ENCODE measurements at regions not wholly inside any gene's neighbourhood (a gene's known extent, or its start where the extent isn't known, plus 50 kb on each side); places are given as distances from the start of the nearest gene placed in this dataset.

DNA sequence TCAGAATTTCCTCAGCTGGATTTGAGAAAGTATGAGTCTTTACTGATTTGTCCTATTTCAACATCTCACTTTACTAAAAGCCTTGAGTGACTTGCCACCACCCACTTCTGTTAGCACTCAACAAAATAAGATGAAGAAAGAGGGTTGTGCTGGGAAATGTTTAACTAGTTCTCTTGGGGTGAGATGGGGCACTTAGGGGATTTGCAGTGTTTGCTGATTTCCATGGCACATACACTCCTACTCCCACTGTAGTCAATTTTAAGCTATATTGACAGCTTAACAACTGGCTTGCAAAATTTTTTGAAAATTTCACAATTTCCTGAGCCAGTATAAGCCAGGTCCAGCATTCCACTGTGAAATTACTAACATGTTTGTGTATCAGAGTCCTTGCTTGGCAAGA, 463.1 kb upstream of the ARHGEF26 start:
- DNase-seq (ENCODE audit: low read depth), result no peak

DNA sequence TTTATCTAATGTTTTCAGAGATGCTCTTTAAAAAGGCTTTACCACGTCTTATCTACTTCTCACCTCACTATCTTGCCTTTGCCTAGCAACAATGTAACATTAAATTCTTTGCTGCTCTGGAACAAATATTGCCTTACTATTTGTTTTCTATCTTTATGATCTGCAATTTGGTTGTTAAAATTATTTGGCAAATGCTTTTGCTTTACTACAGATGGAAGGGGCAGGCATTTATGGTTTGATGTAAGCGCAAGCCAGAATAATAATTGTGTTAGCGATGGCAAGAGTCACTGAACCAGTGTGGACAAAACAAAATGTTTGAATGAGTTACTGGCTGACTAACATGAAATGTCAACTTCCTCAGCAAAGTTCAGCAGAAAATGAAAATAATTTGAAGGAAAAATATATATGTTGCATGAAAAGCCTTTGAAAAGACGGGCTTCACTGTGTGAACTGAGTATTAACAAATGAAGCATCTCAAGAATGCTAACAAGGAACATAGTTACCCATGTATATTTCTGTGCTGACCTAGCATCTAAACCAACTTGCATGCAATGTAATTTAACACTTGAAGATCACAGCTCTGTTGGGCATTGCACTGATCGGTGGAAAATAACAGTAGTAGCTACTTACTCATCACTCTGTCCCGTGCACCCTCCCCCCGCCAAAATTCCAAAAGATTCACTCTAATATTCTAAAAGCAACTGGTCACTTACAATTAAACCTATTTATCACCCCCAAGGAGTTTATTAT, 454.0 kb upstream of the ARHGEF26 start:
- no peak for DNase-seq (ENCODE audit: low read depth)

DNA sequence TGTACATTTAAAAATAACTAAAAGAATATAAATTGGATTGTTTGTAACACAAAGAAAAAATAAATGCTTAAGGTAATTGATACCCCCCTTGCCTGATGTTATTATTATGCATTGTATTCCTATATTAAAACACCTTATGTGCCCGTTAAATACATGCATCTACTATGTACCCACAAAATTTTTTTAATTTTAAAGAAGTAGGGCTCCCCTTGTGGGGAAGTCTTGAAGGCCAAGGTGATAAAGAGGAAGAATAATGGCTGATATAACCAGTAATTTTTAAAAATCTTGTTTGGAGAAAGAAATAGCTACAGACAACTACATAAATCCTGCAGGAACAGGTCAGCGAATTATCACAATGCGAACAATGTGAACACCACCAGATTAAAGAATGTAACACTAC, 451.7 kb upstream of the ARHGEF26 start:
- DNase-seq (ENCODE audit: low read depth), result no peak

DNA sequence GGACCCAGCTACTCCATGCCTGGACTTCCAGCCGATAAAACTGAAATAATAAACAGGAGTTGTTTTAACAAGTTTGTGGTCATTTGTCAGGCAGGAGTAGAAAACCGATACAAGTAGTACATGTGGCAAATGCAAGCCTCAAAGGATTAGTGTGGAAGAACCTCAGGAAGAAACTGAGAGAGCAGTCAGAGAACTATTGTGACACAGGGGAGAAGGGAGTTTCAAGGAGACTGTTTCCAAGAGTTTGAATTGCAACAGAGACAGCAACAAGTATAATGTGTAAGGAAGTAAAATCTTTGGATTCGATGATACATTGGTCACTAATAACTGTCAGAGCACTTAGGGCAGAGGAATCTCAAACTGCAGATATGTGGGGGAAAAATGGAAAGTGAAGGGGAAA, 450.6 kb upstream of the ARHGEF26 start:
- DNase-seq (ENCODE audit: low read depth), result no peak

DNA sequence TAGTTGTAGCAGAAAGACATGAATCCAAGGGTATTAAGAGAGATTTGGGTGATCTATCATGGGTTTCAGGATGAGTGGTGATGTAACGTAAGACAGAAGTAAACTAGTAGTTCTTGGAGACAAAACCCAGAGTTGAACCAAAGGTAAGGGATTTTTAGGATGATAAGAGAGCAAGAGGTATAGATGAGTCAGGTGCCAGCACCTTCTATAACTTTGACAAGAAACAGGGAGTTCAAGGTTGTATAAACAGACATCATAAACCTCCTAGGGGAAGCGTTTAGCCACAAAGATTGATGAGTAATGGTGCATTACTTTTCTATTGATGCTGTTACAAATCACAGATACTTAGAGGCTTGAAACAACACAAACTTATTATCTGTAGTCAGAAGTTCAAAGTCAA, 447.3 kb upstream of the ARHGEF26 start:
- DNase-seq (ENCODE audit: low read depth), result no peak

DNA sequence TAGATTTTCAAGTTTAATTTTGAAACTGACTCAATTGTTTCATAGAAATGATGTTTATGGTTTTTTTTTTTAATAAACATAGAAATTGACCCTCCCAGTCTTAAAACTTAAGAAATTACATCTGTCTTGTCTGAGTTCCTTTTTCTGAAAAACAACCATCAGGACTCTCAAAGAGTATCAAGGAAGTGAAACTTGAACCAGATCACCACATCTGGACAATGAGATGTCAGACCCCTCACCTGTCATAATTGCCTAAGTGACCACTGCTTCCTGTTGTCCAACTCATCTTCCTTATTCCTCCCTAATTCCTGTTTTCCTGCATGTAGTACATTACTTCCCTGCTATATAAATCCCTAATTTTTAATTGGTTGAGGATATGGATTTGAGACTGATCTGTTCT, 441.5 kb upstream of the ARHGEF26 start:
- no peak for DNase-seq (ENCODE audit: low read depth)

DNA sequence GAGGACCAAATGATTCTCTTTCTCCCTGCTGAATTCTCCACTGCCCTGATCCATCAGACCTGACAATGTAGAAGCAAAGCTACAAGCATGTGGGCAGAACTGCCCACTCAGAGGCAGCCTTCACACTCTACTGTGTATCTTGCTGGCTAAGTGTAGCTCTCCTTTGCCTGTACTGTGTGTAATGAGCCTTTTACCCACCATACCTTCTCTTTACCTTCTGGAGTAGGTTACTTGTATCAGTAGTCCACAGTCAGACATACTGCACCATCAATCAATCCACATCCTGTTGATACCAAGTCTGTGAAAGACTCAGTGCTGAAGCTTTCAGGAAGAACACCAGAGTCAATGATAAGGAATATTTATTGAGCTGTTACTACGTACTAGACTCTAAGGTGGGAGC, 440.7 kb upstream of the ARHGEF26 start:
- no peak for DNase-seq (ENCODE audit: low read depth)

DNA sequence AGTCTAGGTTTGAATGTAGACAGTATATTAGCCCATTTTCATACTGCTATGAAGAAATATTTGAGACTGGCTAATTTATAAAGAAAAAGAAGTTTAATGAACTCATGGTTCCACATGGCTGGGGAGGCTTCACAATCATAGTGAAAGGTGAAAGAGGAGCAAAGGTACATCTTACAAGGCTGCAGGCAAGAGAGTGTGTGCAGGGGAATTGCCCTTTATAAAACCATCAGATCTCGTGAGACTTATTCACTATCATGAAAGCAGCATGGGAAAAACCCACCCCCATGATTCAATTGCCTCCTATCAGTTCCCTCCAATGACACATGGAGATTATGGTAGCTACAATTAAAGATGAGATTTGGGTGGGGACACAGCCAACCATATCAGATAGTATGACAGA, 440.1 kb upstream of the ARHGEF26 start:
- no peak for DNase-seq (ENCODE audit: low read depth)

DNA sequence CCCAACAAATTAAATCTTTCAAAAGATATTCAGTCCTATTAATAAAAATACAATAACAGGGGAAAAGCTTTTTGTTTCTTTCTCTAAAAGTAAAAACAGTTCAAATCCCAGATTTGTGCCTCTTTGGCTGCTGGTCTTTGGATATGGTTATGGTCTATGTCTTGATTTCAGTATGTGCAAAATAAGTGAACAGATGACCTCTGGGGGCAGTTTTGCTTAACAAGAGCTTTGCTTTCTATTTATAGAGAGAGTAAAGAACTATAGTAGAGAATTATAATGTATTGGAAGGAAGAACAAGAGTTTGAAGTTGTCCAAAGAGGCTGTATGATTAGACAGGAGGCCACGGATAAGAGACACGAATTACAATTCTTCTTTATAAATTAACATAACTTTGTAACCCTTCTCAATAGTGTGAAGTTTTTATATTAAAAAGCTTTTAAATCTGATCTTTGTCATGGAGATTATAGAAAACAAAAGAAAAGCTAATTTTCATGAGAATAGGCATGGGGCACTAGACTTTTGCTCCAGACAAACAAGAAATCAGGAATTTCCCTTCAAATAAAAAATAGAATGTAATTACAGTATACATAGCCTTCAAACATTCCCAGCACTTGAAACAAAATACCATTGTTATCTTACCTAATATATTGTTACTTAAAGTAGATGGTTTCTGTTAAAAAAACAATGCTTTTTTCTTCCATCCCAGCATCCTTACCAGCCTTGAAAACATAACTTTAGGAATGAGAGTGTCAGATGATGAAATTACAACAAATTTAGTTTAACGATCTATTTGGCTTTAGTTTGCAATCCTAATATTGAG, 432.7 kb upstream of the ARHGEF26 start:
- no peak for DNase-seq (ENCODE audit: low read depth)

DNA sequence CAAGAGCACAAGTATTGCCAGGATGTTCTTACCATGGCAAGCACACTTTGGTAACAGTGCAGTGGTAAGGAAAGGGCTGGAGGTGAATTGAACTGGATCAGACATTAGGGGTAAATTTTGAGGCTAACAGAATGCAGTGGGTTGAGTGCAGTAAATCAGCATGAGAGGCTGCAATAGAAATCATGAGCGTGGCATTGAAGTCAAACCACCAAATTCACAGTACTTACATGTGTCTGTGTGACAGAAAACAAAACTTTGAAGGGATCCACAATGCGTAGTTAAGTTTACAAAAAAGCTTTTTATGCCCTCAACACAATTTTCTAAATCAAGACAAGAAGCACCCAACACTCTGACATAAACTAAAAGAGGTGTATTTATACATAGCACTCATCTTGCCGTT, 428.0 kb upstream of the ARHGEF26 start:
- DNase-seq (ENCODE audit: low read depth), result no peak

DNA sequence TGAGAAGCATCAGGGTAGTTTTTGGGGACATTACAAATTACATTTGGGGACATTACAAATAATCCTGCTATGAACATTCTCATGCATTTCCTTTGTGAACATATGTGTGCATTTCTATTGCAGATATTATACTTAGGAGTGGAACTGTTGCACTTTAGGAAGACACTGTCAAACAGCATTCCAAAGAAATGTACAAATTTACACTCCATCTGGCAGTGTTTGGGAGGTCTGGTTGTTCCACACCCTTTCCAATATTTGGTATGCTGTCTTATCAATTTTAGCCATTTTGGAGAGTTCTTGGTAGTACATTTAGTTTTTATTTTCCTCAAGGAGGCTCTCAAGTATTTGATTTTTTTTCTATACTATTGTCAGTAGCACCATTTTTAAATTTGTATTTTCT, 419.1 kb upstream of the ARHGEF26 start:
- DNase-seq (ENCODE audit: low read depth), result no peak

DNA sequence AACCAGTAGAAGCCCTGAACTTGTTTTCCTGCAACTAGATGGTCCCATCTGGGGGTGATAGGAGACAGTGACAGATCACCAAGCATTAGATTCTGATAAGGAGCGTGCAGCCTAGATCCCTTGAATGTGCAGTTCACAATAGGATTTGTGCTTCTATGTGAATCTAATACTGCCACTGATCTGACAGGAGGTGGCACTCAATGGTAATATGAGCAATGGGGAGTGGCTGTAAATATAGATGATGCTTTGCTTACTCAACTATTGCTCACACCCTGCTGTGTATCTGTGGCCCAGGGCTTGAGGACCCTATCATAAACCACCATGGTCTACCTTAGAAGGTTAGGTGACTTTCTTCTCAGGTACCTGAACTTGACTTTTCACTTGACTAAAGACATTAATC, 417.1 kb upstream of the ARHGEF26 start:
- DNase-seq (ENCODE audit: low read depth), result no peak

DNA sequence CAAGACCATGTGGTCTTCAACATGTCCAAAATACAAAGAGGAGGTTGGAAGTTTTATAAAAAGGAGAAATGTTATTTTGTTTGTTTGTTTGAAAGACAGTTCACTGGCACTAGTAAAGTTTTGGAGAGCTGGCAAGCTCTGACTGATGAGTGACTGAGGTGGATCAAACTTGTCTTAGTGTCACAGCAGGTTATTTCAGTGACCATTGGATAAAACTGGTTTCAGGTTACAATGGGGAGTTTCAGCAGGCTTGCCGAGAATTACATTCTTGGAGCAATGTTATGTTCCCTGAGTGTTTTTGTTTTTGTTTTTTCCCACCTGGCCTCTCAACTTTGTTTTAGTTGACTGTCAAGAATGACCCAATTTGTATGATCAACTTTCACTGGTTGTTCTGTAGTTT, 414.5 kb upstream of the ARHGEF26 start:
- no peak for DNase-seq (ENCODE audit: low read depth)

DNA sequence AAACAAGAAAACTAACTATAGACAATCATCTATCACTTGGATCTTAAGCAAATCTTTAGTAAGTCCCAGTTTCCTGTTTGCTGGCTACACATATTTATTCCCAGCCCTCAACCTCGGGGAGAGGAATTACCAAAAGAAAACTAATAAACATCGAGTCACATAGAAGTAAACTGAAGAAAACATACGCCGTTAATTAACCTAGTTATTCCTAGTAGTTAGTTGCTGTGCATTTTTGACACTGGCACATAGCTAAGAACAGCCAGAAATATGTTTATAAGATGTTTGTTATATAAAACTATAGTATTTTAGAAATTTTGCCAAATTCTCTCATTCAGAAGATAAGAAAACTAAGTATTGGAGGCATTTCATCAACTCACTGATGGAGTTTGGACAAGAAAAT, 407.2 kb upstream of the ARHGEF26 start:
- no peak for DNase-seq (ENCODE audit: low read depth)

DNA sequence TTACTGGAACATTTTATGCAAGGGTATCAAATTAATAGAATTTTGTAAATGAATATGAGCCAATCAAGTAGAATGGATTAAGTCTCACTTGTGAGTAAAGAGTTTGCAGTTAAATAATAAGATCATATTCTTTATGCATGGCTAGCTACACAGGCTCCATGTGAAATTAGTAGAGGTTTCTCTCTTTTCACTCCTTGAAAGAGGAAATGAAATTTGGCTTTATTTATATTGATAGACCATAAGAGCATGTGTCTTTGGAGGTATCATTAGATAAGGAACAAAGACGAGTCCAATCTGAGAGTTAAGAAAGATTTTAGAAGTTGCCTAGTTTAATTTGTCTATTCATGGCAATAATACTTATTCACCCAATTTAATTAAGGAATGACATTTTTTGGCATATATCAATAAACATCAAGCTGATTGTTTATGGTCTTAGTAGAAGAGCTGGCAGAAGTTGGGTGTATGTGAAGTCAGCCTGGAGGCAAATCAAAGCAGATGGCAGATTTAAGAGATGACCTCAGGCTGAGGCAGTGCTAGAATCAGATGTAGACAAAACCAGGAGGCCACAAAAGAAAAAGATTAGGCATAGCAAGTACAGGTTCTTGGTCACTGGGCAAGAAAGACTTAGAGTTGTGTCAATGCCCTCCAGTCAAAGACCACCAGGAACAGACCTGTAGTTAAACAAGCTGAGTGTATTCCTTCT, 406.5 kb upstream of the ARHGEF26 start:
- no peak for DNase-seq (ENCODE audit: low read depth)

DNA sequence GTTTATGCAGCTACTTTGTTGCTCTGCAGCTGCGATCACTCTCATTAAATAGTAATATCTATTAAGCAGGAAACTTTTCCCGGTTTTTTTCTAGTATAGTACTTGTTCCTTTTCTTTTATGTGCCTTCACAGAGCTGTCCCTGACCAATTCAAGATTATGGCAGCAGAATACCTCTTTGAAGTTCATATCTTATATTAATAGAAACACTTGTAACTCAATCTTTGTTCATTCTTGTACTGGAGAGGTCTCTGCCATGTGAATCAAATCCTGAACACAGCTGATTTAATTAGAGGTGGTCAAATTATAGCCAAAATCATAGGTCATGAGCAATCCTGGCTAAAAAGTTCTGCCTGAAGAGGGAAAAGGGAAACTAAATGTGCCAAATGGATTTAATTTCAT, 399.0 kb upstream of the ARHGEF26 start:
- DNase-seq (ENCODE audit: low read depth), result no peak

DNA sequence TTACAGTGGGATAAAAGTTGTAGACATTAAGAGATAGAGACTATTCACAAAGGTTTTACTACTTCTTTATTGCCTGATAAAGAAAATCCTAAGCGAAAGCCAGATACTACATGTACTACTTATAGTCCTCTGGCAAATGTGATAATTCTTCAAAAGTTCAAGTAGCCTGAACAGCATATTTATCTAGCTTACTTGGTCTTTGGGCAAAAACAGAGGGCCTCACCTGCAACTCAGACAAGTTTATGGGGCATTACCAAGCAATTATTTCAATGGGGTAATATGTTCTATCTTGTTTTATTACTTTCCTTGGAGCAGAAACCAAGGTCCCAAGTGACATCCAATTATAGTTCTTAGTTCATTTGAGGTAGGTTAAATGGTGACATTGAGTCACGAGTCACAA, 390.1 kb upstream of the ARHGEF26 start:
- DNase-seq (ENCODE audit: low read depth), result no peak

DNA sequence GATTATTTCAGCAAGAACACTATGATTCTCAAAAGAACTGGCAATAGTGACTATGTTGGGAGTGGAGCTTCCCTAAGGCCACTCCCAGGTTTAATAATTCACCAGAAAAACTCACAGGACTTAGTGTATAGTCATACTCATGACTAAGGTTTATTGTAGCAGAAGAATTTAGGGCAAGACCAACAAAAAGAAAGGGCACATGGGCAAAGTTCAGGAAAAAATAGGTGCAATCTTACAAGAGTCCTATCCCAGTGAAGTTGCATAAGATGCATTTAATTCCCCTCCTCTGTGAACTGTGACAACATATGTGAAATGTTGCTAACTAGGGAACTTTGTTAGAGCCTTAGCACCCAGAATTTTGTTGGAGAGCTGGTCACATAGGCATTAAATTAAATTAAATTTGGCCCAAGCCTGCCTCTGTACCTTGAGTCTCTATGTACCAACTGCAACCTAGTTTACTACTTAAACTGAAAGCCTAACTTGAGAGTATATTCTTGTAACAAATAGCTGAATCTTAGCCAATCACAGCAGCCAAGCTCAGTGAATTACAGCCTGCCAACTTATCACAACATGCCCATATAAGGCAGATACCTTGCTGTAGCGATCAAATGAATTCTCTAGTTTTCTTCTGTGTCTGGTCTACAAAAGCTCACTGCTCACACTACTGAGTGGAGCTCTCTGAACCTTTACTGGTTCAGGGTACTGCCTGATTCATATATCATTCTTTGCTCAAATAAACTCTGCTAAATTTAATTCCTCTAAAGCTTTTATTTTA, 386.2 kb upstream of the ARHGEF26 start:
- no peak for DNase-seq (ENCODE audit: low read depth)

DNA sequence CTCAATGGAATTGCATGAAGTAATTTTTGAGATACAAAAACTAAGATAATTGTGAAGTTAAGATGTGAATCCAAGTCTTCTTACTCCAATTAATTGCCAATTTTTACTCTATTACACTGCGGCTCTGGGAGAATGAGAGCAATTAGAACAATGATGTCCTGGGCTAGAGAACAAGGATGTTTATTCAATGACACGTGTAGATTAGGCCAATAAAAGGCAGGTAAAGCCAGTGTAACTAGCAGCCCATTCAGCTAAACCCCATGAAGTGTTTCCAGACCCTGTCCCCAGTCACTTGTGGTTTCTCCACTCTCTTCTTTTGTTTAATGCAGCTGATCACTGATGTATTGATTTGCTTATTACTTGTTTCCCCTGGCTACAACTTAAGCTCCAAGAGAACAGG, 381.1 kb upstream of the ARHGEF26 start:
- no peak for DNase-seq (ENCODE audit: low read depth)

DNA sequence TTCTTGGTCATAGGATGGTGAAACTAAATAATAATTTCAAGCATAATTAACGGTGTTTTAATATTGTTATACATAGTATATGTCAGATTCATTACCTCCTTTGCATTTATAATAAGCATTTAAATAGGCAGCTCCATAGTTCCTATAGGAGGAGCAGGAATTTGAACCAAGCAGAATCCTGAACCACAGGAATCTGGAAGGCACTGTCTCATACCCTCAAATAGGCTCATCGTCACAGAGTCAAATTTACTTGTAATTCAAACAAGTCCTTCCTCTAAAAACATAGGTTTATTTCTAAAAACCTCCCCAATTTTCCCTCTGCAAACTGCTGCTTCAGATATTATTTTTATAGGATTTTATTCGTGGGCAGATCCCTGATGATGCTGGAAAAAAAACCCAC, 376.3 kb upstream of the ARHGEF26 start:
- no peak for DNase-seq (ENCODE audit: low read depth)

DNA sequence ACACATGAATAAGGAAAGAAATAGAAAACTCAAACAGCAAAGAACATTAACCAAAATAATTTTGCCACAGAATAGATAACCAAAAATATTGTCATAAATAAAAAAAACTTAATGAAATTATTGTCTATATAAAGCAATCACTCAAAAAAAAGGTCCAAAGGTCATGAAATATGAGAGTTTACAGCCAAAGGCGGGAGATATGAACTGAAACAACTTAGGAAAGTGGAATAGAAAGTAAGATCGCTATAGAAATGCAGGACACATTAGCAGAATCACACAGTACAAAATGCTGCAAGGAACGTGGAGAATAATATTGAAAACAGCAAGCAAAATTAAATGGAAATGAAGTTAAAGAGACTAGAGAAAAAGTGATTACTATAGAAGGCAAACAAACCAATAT, 375.0 kb upstream of the ARHGEF26 start:
- no peak for DNase-seq (ENCODE audit: low read depth)

DNA sequence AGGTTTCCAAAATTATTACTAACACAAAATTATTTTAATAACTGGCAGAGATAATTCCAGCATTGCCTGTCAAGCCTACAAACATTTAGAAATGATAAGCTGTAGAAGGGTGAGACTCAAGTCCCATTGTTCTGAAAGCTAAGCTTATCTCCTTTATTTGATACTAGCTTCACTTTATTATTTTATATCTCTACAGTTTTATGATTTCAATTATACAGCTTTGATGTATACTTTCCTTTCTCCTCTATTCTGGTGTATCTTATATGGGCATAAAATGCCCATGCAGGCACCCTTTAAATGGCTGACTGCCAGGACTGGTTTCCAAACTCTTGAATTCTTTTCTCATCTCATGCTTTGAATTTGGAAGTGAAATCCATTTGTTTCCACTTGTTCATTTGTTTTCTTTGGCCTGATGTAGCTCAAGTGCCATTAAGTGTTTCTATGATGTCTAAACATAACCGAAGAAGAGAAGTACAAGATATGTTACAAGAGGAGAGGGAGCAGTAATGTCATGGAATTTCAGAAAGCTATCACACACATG, 372.1 kb upstream of the ARHGEF26 start:
- DNase-seq (ENCODE audit: low read depth), result no peak
